MM.1S (cell line): ENCODE measurements at regions not wholly inside any gene's neighbourhood (a gene's known extent, or its start where the extent isn't known, plus 50 kb on each side); places are given as distances from the start of the nearest gene placed in this dataset.

Experiments
- DNase-seq: peaks from one replicate; pipeline ENCODE4 v3.0.0-alpha.2; 2015
- H2AFZ ChIP-seq: fragments of 300-600 bp; sonication (generic); 2 replicates; pipeline ENCODE4 v1.6.0; 2016; ENCODE audit warnings: antibody characterized with exemption, low read length
- H3F3A ChIP-seq: fragments of 300-600 bp; sonication (generic); 2 replicates; pipeline ENCODE4 v1.6.1; 2016; ENCODE audit warnings: mild to moderate bottlenecking, antibody characterized with exemption, low read length, moderate library complexity, mixed read lengths; ENCODE audit not compliant: insufficient read depth
- H3K27ac ChIP-seq: fragments of 300-600 bp; sonication (generic); 2 replicates; pipeline ENCODE4 v1.5.1; 2016; ENCODE audit warnings: mild to moderate bottlenecking, low read length
- H3K27me3 ChIP-seq: fragments of 300-600 bp; sonication (generic); replicated peaks from 2 replicates; pipeline ENCODE4 v1.6.0; 2016; ENCODE audit warnings: low read length; ENCODE audit not compliant: insufficient read depth
- H3K36me3 ChIP-seq: fragments of 300-600 bp; sonication (generic); replicated peaks from 2 replicates; pipeline ENCODE4 v1.6.1; 2016; ENCODE audit warnings: mild to moderate bottlenecking, low read length, mixed read lengths; ENCODE audit not compliant: insufficient read depth
- H3K4me1 ChIP-seq: fragments of 300-600 bp; sonication (generic); 2 replicates; pipeline ENCODE4 v1.6.1; 2016; ENCODE audit warnings: low read length, mixed read lengths
- H3K4me2 ChIP-seq: fragments of 300-600 bp; sonication (generic); 2 replicates; pipeline ENCODE4 v1.6.0; 2016; ENCODE audit warnings: low read depth, low read length
- H3K4me3 ChIP-seq: fragments of 300-600 bp; sonication (generic); 2 replicates; pipeline ENCODE4 v1.5.1; 2016; ENCODE audit warnings: low read length, mixed read lengths
- H3K79me2 ChIP-seq: fragments of 300-600 bp; sonication (generic); 2 replicates; pipeline ENCODE4 v1.6.1; 2016; ENCODE audit warnings: mixed run types, low read length, mixed read lengths
- H3K9ac ChIP-seq: fragments of 300-600 bp; sonication (generic); 2 replicates; pipeline ENCODE4 v1.6.1; 2016; ENCODE audit warnings: low read length, mixed read lengths
- H3K9me2 ChIP-seq: fragments of 300-600 bp; sonication (generic); replicated peaks from 2 replicates; pipeline ENCODE4 v1.6.1; 2016; ENCODE audit warnings: mild to moderate bottlenecking, low read length, mixed read lengths; ENCODE audit not compliant: insufficient read depth
- H3K9me3 ChIP-seq: fragments of 300-600 bp; sonication (generic); replicated peaks from 2 replicates; pipeline ENCODE4 v1.6.1; 2016; ENCODE audit warnings: mild to moderate bottlenecking, low read length, mixed read lengths; ENCODE audit not compliant: insufficient read depth
- H4K20me1 ChIP-seq: fragments of 300-600 bp; sonication (generic); 2 replicates; pipeline ENCODE4 v1.6.1; 2016; ENCODE audit warnings: mild to moderate bottlenecking, low read length, moderate library complexity, mixed read lengths; ENCODE audit not compliant: insufficient read depth
- EZH2 ChIP-seq: fragments of 300-600 bp; sonication (generic); optimal IDR thresholded peaks from 2 replicates; pipeline ENCODE3; 2017; ENCODE audit warnings: low read depth, mild to moderate bottlenecking, antibody characterized with exemption, low read length, mixed read lengths
- EZH2phosphoT487 ChIP-seq: fragments of 300-600 bp; sonication (generic); IDR thresholded peaks from 2 replicates; pipeline ENCODE4 v1.6.1; 2018; ENCODE audit warnings: antibody characterized with exemption, low read length
- TF ChIP-seq, protein P1 (sequence below): fragments of 300-600 bp; sonication (generic); IDR thresholded peaks from 2 replicates; pipeline ENCODE4 v1.5.1; 2016; ENCODE audit warnings: antibody characterized with exemption, low read length, mixed read lengths

DNA sequence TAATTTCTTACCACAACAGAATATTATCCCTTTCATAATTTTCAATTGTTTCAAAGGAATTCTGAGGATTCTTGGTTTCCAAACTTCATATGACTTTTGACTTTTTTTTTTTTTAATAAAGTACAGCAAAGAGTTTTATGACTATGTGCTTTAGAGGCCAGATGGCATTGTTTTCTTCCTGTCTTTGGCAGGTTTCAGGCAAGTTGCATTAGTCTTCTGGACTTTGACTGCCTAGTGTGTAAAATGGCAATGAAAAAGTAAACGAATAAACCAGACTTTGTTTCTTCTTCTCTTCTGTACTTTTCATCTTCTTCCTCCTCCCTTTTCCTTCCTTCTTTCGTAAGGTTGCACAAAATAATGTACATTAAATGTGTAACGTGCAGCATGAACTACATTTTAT lies 172.6 kb upstream of the RBFOX1 start:
- H3K4me3 ChIP-seq = no peak overlapping the region

DNA sequence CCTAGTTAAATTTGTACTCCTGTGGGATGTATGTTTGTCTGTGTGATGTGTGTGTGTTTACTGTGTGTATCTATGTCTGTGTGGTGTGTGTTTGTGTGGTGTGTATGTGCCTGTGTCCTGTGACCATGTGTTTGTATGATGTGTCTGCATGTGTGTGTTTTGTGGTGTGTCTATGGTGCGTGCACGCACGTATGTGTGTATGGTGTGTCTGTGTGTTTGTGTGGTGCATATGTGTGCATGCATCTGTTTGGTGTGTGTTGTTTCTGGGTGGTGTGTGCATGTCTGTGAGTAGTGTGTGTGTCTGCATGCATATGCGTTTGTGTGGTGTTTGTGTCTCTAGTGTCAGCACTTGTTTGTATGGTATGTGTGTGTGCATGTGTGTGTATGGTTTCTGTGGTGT lies 174.2 kb upstream of the RBFOX1 start:
- Histone ChIP-seq H3K9me3 (no peaks in the 10 kb centered on the region), H3K79me2 (no peaks in the 10 kb centered on the region), H4K20me1 (no peaks in the 10 kb centered on the region), H3K27me3 (no peaks in the 10 kb centered on the region), H3K27ac (no peak overlapping the region), H3F3A (no peaks in the 10 kb centered on the region), H3K4me2 (no peak overlapping the region), H2AFZ (no peak overlapping the region), H3K36me3 (no peaks in the 10 kb centered on the region), H3K4me1 (no peaks in the 10 kb centered on the region), H3K9ac (no peak overlapping the region), H3K9me2 (no peaks in the 10 kb centered on the region), H3K4me3 (no peak overlapping the region)
- DNase-seq = no peak
- TF ChIP-seq EZH2 (no peak), EZH2phosphoT487 (no peak)
- TF ChIP-seq, protein P1, sequence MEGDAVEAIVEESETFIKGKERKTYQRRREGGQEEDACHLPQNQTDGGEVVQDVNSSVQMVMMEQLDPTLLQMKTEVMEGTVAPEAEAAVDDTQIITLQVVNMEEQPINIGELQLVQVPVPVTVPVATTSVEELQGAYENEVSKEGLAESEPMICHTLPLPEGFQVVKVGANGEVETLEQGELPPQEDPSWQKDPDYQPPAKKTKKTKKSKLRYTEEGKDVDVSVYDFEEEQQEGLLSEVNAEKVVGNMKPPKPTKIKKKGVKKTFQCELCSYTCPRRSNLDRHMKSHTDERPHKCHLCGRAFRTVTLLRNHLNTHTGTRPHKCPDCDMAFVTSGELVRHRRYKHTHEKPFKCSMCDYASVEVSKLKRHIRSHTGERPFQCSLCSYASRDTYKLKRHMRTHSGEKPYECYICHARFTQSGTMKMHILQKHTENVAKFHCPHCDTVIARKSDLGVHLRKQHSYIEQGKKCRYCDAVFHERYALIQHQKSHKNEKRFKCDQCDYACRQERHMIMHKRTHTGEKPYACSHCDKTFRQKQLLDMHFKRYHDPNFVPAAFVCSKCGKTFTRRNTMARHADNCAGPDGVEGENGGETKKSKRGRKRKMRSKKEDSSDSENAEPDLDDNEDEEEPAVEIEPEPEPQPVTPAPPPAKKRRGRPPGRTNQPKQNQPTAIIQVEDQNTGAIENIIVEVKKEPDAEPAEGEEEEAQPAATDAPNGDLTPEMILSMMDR = no peak

More for the DNA sequence above, 172.6 kb upstream of the RBFOX1 start:
- no peaks in the 10 kb centered on the region for H3K79me2 ChIP-seq
- H3K9ac ChIP-seq = no peak overlapping the region
- H4K20me1 ChIP-seq = no peaks in the 10 kb centered on the region
- H3K4me1 ChIP-seq = no peaks in the 10 kb centered on the region
- H3K9me2 ChIP-seq = no peaks in the 10 kb centered on the region
- no peaks in the 10 kb centered on the region for H3F3A ChIP-seq
- no peak for DNase-seq
- H3K9me3 ChIP-seq = no peaks in the 10 kb centered on the region
- H2AFZ ChIP-seq = no peak overlapping the region
- TF ChIP-seq EZH2phosphoT487 = no peak
- TF ChIP-seq EZH2 = no peak
- TF ChIP-seq, protein P1 = no peak
- H3K4me2 ChIP-seq = no peak overlapping the region
- H3K36me3 ChIP-seq = no peaks in the 10 kb centered on the region
- H3K27ac ChIP-seq = no peak overlapping the region
- H3K27me3 ChIP-seq = no peaks in the 10 kb centered on the region

DNA sequence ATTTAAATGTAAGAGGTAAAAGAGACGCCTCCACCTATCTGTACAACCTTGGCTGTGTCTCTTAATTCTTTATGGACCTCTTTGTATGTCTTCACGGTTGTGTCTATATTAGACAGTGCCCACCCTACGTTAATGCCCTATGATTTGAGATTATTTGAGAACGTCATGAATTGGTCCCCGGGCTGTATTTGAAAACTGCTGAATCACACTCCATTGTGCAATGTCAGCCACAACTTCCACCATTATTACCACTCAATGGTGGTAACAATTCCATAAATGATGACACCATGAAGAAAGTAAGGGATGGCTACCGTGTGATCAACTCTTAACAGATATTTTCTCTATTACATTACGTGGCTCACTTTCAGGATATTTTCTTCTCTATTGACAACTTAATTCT lies 182.4 kb upstream of the RBFOX1 start:
- Histone ChIP-seq H3F3A (no peaks in the 10 kb centered on the region), H3K27ac (no peak overlapping the region), H3K79me2 (no peaks in the 10 kb centered on the region), H3K9me3 (no peaks in the 10 kb centered on the region), H4K20me1 (no peaks in the 10 kb centered on the region), H3K4me2 (no peak overlapping the region), H3K4me3 (no peak overlapping the region), H2AFZ (no peak overlapping the region), H3K4me1 (no peaks in the 10 kb centered on the region), H3K9me2 (no peaks in the 10 kb centered on the region), H3K27me3 (no peaks in the 10 kb centered on the region), H3K9ac (no peak overlapping the region), H3K36me3 (no peaks in the 10 kb centered on the region)
- TF ChIP-seq EZH2 (no peak), EZH2phosphoT487 (no peak)
- TF ChIP-seq, protein P1 = no peak
- no peak for DNase-seq

DNA sequence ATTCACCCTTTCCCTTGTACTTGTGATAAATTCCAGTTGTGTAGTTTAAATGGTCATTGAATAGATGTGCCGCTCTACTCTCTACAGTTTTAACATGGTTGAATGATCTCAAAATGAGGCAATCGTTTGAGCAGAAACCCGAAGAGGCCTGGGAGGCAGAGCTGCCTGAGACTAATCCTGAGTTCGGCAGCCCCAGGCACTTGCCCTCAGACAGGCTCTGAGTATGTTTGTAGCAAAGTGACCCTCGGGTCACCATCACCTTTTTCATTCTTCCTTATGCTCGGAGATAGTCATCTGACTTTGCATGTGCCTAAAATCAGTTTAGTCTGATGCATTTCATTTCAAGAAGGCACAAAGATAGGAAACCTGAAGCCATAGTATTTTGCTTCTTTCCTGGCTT lies 184.0 kb upstream of the RBFOX1 start:
- Histone ChIP-seq H4K20me1 (no peaks in the 10 kb centered on the region), H3K4me1 (no peaks in the 10 kb centered on the region), H3K79me2 (no peaks in the 10 kb centered on the region), H3K4me3 (no peak overlapping the region), H3K36me3 (no peaks in the 10 kb centered on the region), H3K9ac (no peak overlapping the region), H3K4me2 (no peak overlapping the region), H3K9me2 (no peaks in the 10 kb centered on the region), H3K9me3 (no peaks in the 10 kb centered on the region), H2AFZ (no peak overlapping the region), H3F3A (no peaks in the 10 kb centered on the region), H3K27ac (no peak overlapping the region), H3K27me3 (no peaks in the 10 kb centered on the region)
- TF ChIP-seq, protein P1 = no peak
- TF ChIP-seq EZH2 (no peak), EZH2phosphoT487 (no peak)
- DNase-seq = no peak
